ENCODE measurements at regions not wholly inside any gene's neighbourhood (a gene's known extent, or its start where the extent isn't known, plus 50 kb on each side); places are given as distances from the start of the nearest gene placed in this dataset.

GRCh38 chr16:66146798-66147197, 219.7 kb upstream of the CDH5 start:
- TF ChIP-seq REST (IDR thresholded peaks at IDR 0.05; ENCODE audit: insufficient replicate concordance, low read depth) (no peak), CTCF (IDR thresholded peaks at IDR 0.05; ENCODE audit: insufficient read depth, low read length) (no peak), POLR2AphosphoS5 (IDR thresholded peaks at IDR 0.05; ENCODE audit: low read depth) (no peak), GABPA (IDR thresholded peaks at IDR 0.05; ENCODE audit: low read depth) (no peak), SPI1 (IDR thresholded peaks at IDR 0.05; ENCODE audit: borderline replicate concordance, low read depth) (no peak)
- no peak overlapping the region for H3K27ac ChIP-seq (replicated peaks)
- H3K4me3 ChIP-seq (replicated peaks; ENCODE audit: insufficient read depth, low read length) = no peak overlapping the region
- no peaks in the 10 kb centered on the region for H3K27me3 ChIP-seq (ENCODE audit: insufficient read depth, poor library complexity, severe bottlenecking)
- no peak for DNase-seq (ENCODE audit: low read depth in 1 of 2, low spot score in 1 of 2)

GRCh38 chr16:66144641-66145040, 221.8 kb upstream of the CDH5 start:
- no peaks in the 10 kb centered on the region for H3K27me3 ChIP-seq (ENCODE audit: insufficient read depth, poor library complexity, severe bottlenecking)
- TF ChIP-seq GABPA (IDR thresholded peaks at IDR 0.05; ENCODE audit: low read depth) (no peak), SPI1 (IDR thresholded peaks at IDR 0.05; ENCODE audit: borderline replicate concordance, low read depth) (no peak), REST (IDR thresholded peaks at IDR 0.05; ENCODE audit: insufficient replicate concordance, low read depth) (no peak), POLR2AphosphoS5 (IDR thresholded peaks at IDR 0.05; ENCODE audit: low read depth) (no peak), CTCF (IDR thresholded peaks at IDR 0.05; ENCODE audit: insufficient read depth, low read length) (no peak)

GRCh38 chr16:66143415-66143814, 223.1 kb upstream of the CDH5 start:
- DNase-seq (ENCODE audit: low read depth in 1 of 2, low spot score in 1 of 2) = no peak
- Histone ChIP-seq H3K4me3 (replicated peaks; ENCODE audit: insufficient read depth, low read length) (no peak overlapping the region), H3K27ac (replicated peaks) (no peak overlapping the region), H3K27me3 (ENCODE audit: insufficient read depth, poor library complexity, severe bottlenecking) (no peaks in the 10 kb centered on the region)
- TF ChIP-seq GABPA (IDR thresholded peaks at IDR 0.05; ENCODE audit: low read depth) = no peak
- TF ChIP-seq SPI1 (IDR thresholded peaks at IDR 0.05; ENCODE audit: borderline replicate concordance, low read depth) = no peak
- no peak for TF ChIP-seq CTCF (IDR thresholded peaks at IDR 0.05; ENCODE audit: insufficient read depth, low read length)
- no peak for TF ChIP-seq POLR2AphosphoS5 (IDR thresholded peaks at IDR 0.05; ENCODE audit: low read depth)
- TF ChIP-seq REST (IDR thresholded peaks at IDR 0.05; ENCODE audit: insufficient replicate concordance, low read depth) = no peak

More at GRCh38 chr16:66144641-66145040, 221.8 kb upstream of the CDH5 start:
- no peak for DNase-seq (ENCODE audit: low read depth in 1 of 2, low spot score in 1 of 2)
- Histone ChIP-seq H3K27ac (replicated peaks) (no peak overlapping the region), H3K4me3 (replicated peaks; ENCODE audit: insufficient read depth, low read length) (no peak overlapping the region)
